ENCODE measurements at regions not wholly inside any gene's neighbourhood (a gene's known extent, or its start where the extent isn't known, plus 50 kb on each side); places are given as distances from the start of the nearest gene placed in this dataset.

GRCh38 chr4:18278244-18278643 lies 256.7 kb upstream of the LCORL start:
- no TSS peak for BruUV-seq (replicated peaks)
- Histone ChIP-seq H3K27me3 (replicated peaks in 1 of 2; ENCODE audit: control insufficient read depth in 2 of 2, insufficient read depth in 2 of 2, low read length in 1 of 2) (no peaks in the 10 kb centered on the region), H3K4me3 (no peak overlapping the region), H3K9ac (ENCODE audit: control insufficient read depth, insufficient read depth, low read length) (no peak overlapping the region), H3K79me2 (ENCODE audit: control insufficient read depth, insufficient read depth, low read length) (no peaks in the 10 kb centered on the region), H3K27ac (ENCODE audit: control insufficient read depth, insufficient read depth) (no peak overlapping the region), H3K4me2 (ENCODE audit: control insufficient read depth, insufficient read depth) (no peak overlapping the region), H3K4me1 (ENCODE audit: control insufficient read depth, insufficient read depth, low read length) (no peaks in the 10 kb centered on the region), H3K36me3 (ENCODE audit: control insufficient read depth in 2 of 2, insufficient read depth in 2 of 2, low read length in 1 of 2) (no peaks in the 10 kb centered on the region), H3K9me3 (replicated peaks; ENCODE audit: control insufficient read depth, insufficient read depth, low read length) (no peaks in the 10 kb centered on the region), H2AFZ (ENCODE audit: control insufficient read depth, low read depth, low read length) (no peak overlapping the region), H4K20me1 (ENCODE audit: control insufficient read depth, insufficient read depth) (no peaks in the 10 kb centered on the region)
- intact Hi-C loops (cut with micrococcal nuclease; ENCODE audit: unreplicated experiment) (no loop called here), in situ Hi-C loops (cut with MboI) (no loop called here)
- CTCF ChIA-PET: interaction anchor here (1.3 kb wide), 1 partner anchor 9 kb away, joined by 4 read pairs; no protein-coding TSS in a partner anchor
- DNase-seq (ENCODE audit: low read depth, low spot score): no peak
- WGBS (ENCODE audit: insufficient coverage, insufficient replicate concordance, low lambda C conversion rate, missing lambda C conversion rate): 42% methylated on average over 4 of the region's 4 CpGs
- TF ChIP-seq STAT1 (conservative IDR thresholded peaks at IDR 0.05) (no peak), NFYA (IDR thresholded peaks at IDR 0.05; ENCODE audit: borderline replicate concordance, low read depth, low read length) (no peak), IRF4 (IDR thresholded peaks at IDR 0.05; ENCODE audit: low read depth, low read length) (no peak), ZNF687 (IDR thresholded peaks at IDR 0.05) (no peak), ZNF217 (IDR thresholded peaks at IDR 0.05) (no peak), REST (IDR thresholded peaks at IDR 0.05; ENCODE audit: low read depth, low read length) (no peak), GATAD2B (conservative IDR thresholded peaks at IDR 0.05; ENCODE audit: low read depth) (no peak), SIX5 (IDR thresholded peaks at IDR 0.05; ENCODE audit: low read depth, low read length, severe bottlenecking) (no peak)
- FAIRE-seq: no peak
- ATAC-seq: peak; percentile 54; the same call in 2 of the 3 replicates
- RAD21 ChIA-PET (ENCODE audit: unreplicated experiment): interaction anchor here (1.2 kb wide), 1 partner anchor 462 kb away, joined by 3 read pairs; no protein-coding TSS in a partner anchor
- SMC1A ChIA-PET (ENCODE audit: uncharacterized antibody, unreplicated experiment): interaction anchor here (1.3 kb wide), 1 partner anchor 8 kb away, joined by 4 read pairs; no protein-coding TSS in a partner anchor
- POLR2A ChIA-PET: no interaction called here

All from GM12878 (cell line).